NB4 (cell line): ENCODE measurements at regions not wholly inside any gene's neighbourhood (a gene's known extent, or its start where the extent isn't known, plus 50 kb on each side); places are given as distances from the start of the nearest gene placed in this dataset.

Source experiments
- CTCF ChIP-seq: IDR thresholded peaks from one replicate; pipeline ENCODE4 v1.5.1; 2012; ENCODE audit warnings: low read depth, low read length
- MAX ChIP-seq: IDR thresholded peaks from 2 replicates; pipeline ENCODE4 v1.6.1; 2011; ENCODE audit warnings: low read depth, low read length
- POLR2A ChIP-seq: IDR thresholded peaks from 2 replicates; pipeline ENCODE4 v1.6.1; 2011; ENCODE audit warnings: mild to moderate bottlenecking; ENCODE audit not compliant: insufficient read length; ENCODE audit errors: extremely low read depth

DNA sequence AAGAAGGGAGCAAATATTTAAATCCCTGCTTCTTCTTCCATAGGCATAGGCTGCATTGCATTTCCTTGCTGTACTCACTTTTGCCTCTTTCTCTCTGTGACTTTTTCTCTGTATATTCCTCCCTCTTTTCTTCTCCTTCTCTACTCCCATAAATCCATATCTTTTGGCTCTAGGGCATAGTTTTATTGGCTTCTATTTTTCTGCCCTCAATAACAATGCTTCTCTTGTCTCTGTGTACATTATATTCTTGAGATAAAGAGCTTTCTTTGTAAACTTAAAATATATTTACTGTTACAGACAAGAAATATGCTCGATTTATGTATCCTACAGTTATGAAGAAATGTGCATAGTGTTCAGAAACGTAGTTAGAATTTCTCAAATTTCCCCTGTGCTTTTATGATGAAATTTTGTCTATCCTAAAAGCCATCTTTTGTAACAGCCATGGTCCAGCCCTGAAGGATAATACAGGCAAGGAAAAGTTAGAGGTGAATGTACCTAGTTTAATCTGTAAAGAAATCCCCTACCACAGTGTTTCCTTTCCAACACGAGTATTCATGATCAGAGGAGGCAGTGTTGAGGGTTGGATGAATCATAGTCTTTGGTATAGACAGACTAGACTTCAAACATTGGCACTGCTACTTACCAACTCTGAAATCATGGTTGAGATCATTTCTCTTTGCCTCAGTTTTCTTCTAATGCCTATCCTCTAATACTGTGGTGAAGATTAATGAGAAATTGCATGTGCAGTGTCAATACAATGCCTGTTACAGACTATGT, 173.3 kb upstream of the FAR2 start:
- TF ChIP-seq CTCF (no peak), MAX (no peak), POLR2A (no peak)
